Gastrocnemius medialis (tissue), 4 donors: ENCODE measurements at regions not wholly inside any gene's neighbourhood (a gene's known extent, or its start where the extent isn't known, plus 50 kb on each side); places are given as distances from the start of the nearest gene placed in this dataset.
A peak's percentile ranks its signal among the peaks of the same experiment; 100 is the strongest.

Experiments
- ATAC-seq, 2 donors: fragments of 150-250 bp; one replicate each; pipeline ENCODE4 v1.9.1; 2016
- DNase-seq, 2 donors: peaks; one replicate each; pipeline ENCODE4 v3.0.0-alpha.2; 2019
- H3K27ac ChIP-seq, 4 donors: fragments of 200-600 bp; sonication (generic); 1 replicate in 1 of 4; 2 replicates in 3 of 4; pipeline ENCODE4 v1.5.1; 2016 to 2018; ENCODE audit warnings: mild to moderate bottlenecking in 2 of 4, moderate library complexity in 1 of 4
- H3K27me3 ChIP-seq, 3 donors: fragments of 200-600 bp; sonication (generic) in 2 of 3; 1 replicate in 1 of 3; 2 replicates in 2 of 3; pipeline versions ENCODE4 v1.5.1 to v1.6.0; 2016 to 2019; ENCODE audit warnings: mild to moderate bottlenecking in 1 of 3, moderate library complexity in 1 of 3
- H3K36me3 ChIP-seq, 2 donors: fragments of 200-600 bp; sonication (generic) in 1 of 2; one replicate each; pipeline ENCODE4 v1.5.1; 2017 to 2018
- H3K4me1 ChIP-seq, 2 donors: fragments of 200-600 bp; sonication (generic) in 1 of 2; one replicate each; pipeline ENCODE4 v1.5.1; 2016 to 2017; ENCODE audit warnings: mild to moderate bottlenecking in 2 of 2
- H3K4me3 ChIP-seq, 4 donors: fragments of 200-600 bp; sonication (generic) in 3 of 4; 1 replicate in 1 of 4; 2 replicates in 3 of 4; pipeline ENCODE4 v1.5.1; 2016 to 2019; ENCODE audit warnings: mild to moderate bottlenecking in 2 of 4
- H3K9me3 ChIP-seq, 3 donors: fragments of 200-600 bp; sonication (generic) in 2 of 3; 1 replicate in 1 of 3; 2 replicates in 2 of 3; pipeline ENCODE4 v1.5.1; 2016 to 2019
- CTCF ChIP-seq, 5 experiments: fragments of 450-650 bp in 3 of 5; fragments of 200-600 bp in 2 of 5; sonication (generic) in 2 of 5; IDR thresholded peaks in 4 of 5; conservative IDR thresholded peaks in 1 of 5; 1 replicate in 4 of 5; 2 replicates in 1 of 5; pipeline ENCODE4 v1.5.1; 2016 to 2019; ENCODE audit warnings: antibody characterized with exemption in 5 of 5, mild to moderate bottlenecking in 3 of 5, moderate library complexity in 3 of 5
- POLR2A ChIP-seq, 2 donors: fragments of 450-650 bp; IDR thresholded peaks; one replicate each; pipeline ENCODE4 v1.6.1; 2017; ENCODE audit warnings: antibody characterized with exemption in 2 of 2, mild to moderate bottlenecking in 2 of 2, moderate library complexity in 2 of 2
- in situ Hi-C, 4 donors: fragments of 200-750 bp; cut with MboI; loops; one replicate each; pipeline versions ENCODE4 v1.15.0 to v1.8.0; 2017; ENCODE audit warnings: low sequenced_read_pairs in 4 of 4
- intact Hi-C: fragments of 100-400 bp; cut with DNase I; formaldehyde crosslinking; loops from one replicate; pipeline ENCODE4 v1.15.1; 2023; ENCODE audit warnings: low total_unique reads

GRCh38 chr10:110394898-110395297, 90.2 kb upstream of the SMNDC1 start:
- H3K9me3 ChIP-seq: no peaks in the 10 kb centered on the region
- no peak overlapping the region for H3K27ac ChIP-seq
- no peak for DNase-seq
- in situ Hi-C loops (no loop called here), intact Hi-C loops (no loop called here)
- H3K4me1 ChIP-seq: peaks cover 0 to 3% of the 10 kb centered on the region in 2 donors
- no peaks in the 10 kb centered on the region for H3K36me3 ChIP-seq
- H3K27me3 ChIP-seq: peaks cover 0 to 8% (median 8%) of the 10 kb centered on the region in 3 donors
- no peak for TF ChIP-seq POLR2A (IDR thresholded peaks at IDR 0.05)
- TF ChIP-seq CTCF (IDR thresholded peaks at IDR 0.05 in 4 of 5, conservative IDR thresholded peaks at IDR 0.05 in 1 of 5): no peak
- ATAC-seq: no peak
- H3K4me3 ChIP-seq: no peak overlapping the region

DNA sequence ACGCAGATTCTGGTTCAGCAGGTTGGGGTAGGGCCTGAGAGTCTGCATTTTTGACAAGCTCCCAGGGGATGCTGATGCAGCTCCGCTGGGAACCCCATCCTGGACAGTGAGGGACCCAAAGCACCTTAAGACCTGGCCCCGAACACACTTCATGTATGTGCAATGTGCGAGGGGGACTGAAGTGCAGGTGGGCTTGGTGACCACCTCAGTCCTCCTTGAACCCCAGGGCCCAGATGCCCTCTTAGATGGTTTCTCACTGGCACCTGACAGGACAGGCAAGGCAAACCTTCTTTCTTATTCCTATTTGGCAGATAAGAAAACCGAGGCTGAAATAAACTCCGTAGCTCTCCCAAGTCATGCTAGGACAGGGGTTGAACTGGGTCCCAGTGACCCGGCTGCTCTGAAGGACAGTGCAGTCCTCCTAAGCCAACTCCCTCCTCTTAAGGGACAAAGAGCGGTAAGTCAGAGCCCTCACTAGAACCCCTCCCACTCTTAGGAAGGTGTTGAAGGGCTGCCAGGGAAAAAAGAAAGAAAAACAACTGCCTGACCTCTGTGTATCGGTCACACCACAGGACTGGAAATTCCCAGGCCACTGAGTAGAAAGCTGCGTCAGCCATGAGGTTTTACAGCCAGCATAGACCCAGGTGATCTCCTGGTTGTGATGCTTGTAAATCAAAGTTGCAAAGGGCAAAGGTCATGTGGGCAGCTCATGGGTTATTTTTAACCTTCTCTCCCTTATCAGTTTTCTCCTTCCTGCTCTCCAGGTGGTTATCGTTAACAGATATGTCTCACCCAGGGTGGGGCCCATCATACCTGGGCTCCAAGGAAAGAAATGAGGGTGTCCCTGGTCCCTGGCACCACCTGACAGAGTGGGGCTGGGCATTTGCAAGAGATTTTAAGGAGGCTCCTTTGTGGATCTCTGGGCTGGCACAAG, 90.9 kb upstream of the SMNDC1 start:
- DNase-seq: no peak
- peak in 1 of 2 donors; percentile 46 for ATAC-seq
- intact Hi-C loops: no loop called here
- TF ChIP-seq CTCF (IDR thresholded peaks at IDR 0.05 in 4 of 5, conservative IDR thresholded peaks at IDR 0.05 in 1 of 5): no peak
- no peak for TF ChIP-seq POLR2A (IDR thresholded peaks at IDR 0.05)
- Histone ChIP-seq H3K4me1 (peaks cover 0 to 3% of the 10 kb centered on the region in 2 donors), H3K27me3 (peaks cover 0 to 8% (median 8%) of the 10 kb centered on the region in 3 donors), H3K4me3 (no peak overlapping the region), H3K9me3 (no peaks in the 10 kb centered on the region), H3K36me3 (no peaks in the 10 kb centered on the region), H3K27ac (no peak overlapping the region)
- in situ Hi-C loops: no loop called here

DNA sequence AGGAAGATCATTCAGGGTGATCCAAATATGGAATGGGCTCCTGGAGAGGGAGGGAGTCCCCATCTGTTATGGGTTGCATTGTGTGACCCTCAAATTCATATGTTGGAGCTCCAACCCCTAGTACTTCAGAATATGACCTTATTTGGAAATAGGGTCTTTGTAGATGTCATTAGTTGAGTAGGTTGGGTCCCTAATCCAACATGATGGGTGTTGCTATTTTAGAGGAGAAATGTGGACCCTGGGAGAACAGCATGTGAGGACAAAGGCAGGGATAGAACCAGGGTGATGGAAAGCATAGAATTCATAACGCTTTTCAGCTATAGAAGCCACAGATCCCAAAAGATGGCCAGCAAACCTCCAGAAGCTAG, 91.5 kb upstream of the SMNDC1 start:
- intact Hi-C loops (no loop called here), in situ Hi-C loops (no loop called here)
- H3K36me3 ChIP-seq: no peaks in the 10 kb centered on the region

GRCh38 chr10:110397856-110398255, 93.1 kb upstream of the SMNDC1 start:
- H3K4me3 ChIP-seq: no peak overlapping the region
- ATAC-seq: no peak
- in situ Hi-C loops: no loop called here
- H3K4me1 ChIP-seq: peaks cover 0 to 3% of the 10 kb centered on the region in 2 donors
- H3K36me3 ChIP-seq: no peaks in the 10 kb centered on the region
- TF ChIP-seq POLR2A (IDR thresholded peaks at IDR 0.05): no peak
- no peak for TF ChIP-seq CTCF (IDR thresholded peaks at IDR 0.05 in 4 of 5, conservative IDR thresholded peaks at IDR 0.05 in 1 of 5)
- H3K27me3 ChIP-seq: peaks cover 0 to 5% (median 2%) of the 10 kb centered on the region in 3 donors
- H3K27ac ChIP-seq: no peak overlapping the region
- intact Hi-C loops: no loop called here
- H3K9me3 ChIP-seq: no peaks in the 10 kb centered on the region
- DNase-seq: no peak

More for the DNA sequence above, 91.5 kb upstream of the SMNDC1 start:
- Histone ChIP-seq H3K9me3 (no peaks in the 10 kb centered on the region), H3K4me3 (no peak overlapping the region), H3K4me1 (peaks cover 0 to 3% of the 10 kb centered on the region in 2 donors), H3K27ac (no peak overlapping the region), H3K27me3 (peaks cover 0 to 8% (median 8%) of the 10 kb centered on the region in 3 donors)
- no peak for ATAC-seq
- no peak for DNase-seq
- TF ChIP-seq POLR2A (IDR thresholded peaks at IDR 0.05): no peak

DNA sequence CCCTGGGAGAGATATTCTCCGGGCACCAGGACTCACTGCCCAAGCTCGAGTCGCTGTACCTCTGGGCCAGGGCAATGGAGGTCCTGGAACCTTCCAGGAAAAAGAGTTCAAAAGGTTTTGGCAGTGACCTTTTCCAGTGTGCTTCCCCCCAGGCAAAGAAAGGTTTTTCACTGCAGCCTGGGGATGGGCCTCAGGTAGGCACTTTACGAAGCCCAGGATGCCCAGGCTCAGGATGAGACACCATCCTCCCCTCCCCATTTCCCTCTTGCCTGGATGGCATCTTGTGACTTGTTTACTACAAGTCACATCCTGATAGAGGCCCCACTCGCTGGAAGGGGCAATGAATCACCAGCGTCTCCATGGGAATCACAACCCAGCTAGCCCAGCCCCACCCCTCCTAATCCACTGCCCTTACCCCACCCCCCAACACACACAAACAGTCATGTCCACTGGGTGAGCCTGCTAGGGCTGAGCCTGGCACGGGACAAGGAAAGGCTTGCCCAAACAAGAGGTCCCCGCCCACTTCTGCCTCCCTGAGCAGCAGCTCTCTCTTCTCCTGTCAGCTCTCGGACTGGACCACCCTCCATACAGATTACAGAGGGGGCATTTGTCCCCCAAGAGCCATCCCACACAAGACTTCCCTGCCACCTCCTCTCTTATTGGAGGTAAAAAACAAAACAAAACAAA, 93.8 kb upstream of the SMNDC1 start:
- DNase-seq: no peak
- no peaks in the 10 kb centered on the region for H3K36me3 ChIP-seq
- ATAC-seq: peak in 1 of 2 donors; percentile 36
- no peaks in the 10 kb centered on the region for H3K9me3 ChIP-seq
- intact Hi-C loops (no loop called here), in situ Hi-C loops (no loop called here)
- TF ChIP-seq POLR2A (IDR thresholded peaks at IDR 0.05): no peak
- TF ChIP-seq CTCF (IDR thresholded peaks at IDR 0.05 in 4 of 5, conservative IDR thresholded peaks at IDR 0.05 in 1 of 5): no peak
- no peak overlapping the region for H3K4me3 ChIP-seq
- no peaks in the 10 kb centered on the region for H3K27me3 ChIP-seq
- peaks cover 0 to 3% of the 10 kb centered on the region in 2 donors for H3K4me1 ChIP-seq
- H3K27ac ChIP-seq: no peak overlapping the region
